ENCODE measurements at regions not wholly inside any gene's neighbourhood (a gene's known extent, or its start where the extent isn't known, plus 50 kb on each side); places are given as distances from the start of the nearest gene placed in this dataset.

GRCh38 chr16:51559901-51560300 lies 408.8 kb upstream of the SALL1 start:
- DNase-seq: no peak

GRCh38 chr16:51557670-51558069 lies 406.6 kb upstream of the SALL1 start:
- DNase-seq: no peak

GRCh38 chr16:51556694-51557340 lies 405.7 kb upstream of the SALL1 start:
- DNase-seq: no peak

- DNase-seq: no peak
Observed at GRCh38 chr16:51553910-51554309, 402.8 kb upstream of the SALL1 start.

- DNase-seq: no peak
Observed at GRCh38 chr16:51553314-51553713, 402.2 kb upstream of the SALL1 start.

- DNase-seq: no peak
Observed at GRCh38 chr16:51550800-51551347, 399.8 kb upstream of the SALL1 start.

- no peak for DNase-seq
Observed at GRCh38 chr16:51549836-51550235, 398.8 kb upstream of the SALL1 start.

GRCh38 chr16:51545951-51546350 lies 394.9 kb upstream of the SALL1 start:
- DNase-seq: no peak

- DNase-seq: no peak
Observed at GRCh38 chr16:51544851-51545467, 393.9 kb upstream of the SALL1 start.

GRCh38 chr16:51543971-51544370 lies 392.9 kb upstream of the SALL1 start:
- DNase-seq: no peak

- DNase-seq: no peak
Observed at GRCh38 chr16:51542981-51543815, 392.1 kb upstream of the SALL1 start.

- DNase-seq: no peak
Observed at GRCh38 chr16:51540259-51540658, 389.2 kb upstream of the SALL1 start.

GRCh38 chr16:51538707-51539498 lies 387.8 kb upstream of the SALL1 start:
- DNase-seq: no peak

- no peak for DNase-seq
Observed at GRCh38 chr16:51535591-51535990, 384.5 kb upstream of the SALL1 start.

GRCh38 chr16:51532551-51532950 lies 381.5 kb upstream of the SALL1 start:
- no peak for DNase-seq

- DNase-seq: no peak
Observed at GRCh38 chr16:51531271-51531670, 380.2 kb upstream of the SALL1 start.

- DNase-seq: no peak
Observed at GRCh38 chr16:51527349-51527748, 376.3 kb upstream of the SALL1 start.

- no peak for DNase-seq
Observed at GRCh38 chr16:51526621-51527020, 375.6 kb upstream of the SALL1 start.

- no peak for DNase-seq
Observed at GRCh38 chr16:51524555-51525373, 373.7 kb upstream of the SALL1 start.

GRCh38 chr16:51524070-51524469 lies 373.0 kb upstream of the SALL1 start:
- DNase-seq: no peak

- no peak for DNase-seq
Observed at GRCh38 chr16:51523400-51523799, 372.3 kb upstream of the SALL1 start.

- no peak for DNase-seq
Observed at GRCh38 chr16:51522902-51523301, 371.8 kb upstream of the SALL1 start.

All from CD4-positive, alpha-beta T cell treated with Interferon gamma for 1 hour (primary cell).